Retina (tissue), 1 donor: ENCODE measurements at regions not wholly inside any gene's neighbourhood (a gene's known extent, or its start where the extent isn't known, plus 50 kb on each side); places are given as distances from the start of the nearest gene placed in this dataset.
A peak's percentile ranks its signal among the peaks of the same experiment; 100 is the strongest.

Source experiments
- DNase-seq: peaks from one replicate; pipeline ENCODE4 v3.0.0-alpha.2; 2016

GRCh38 chr4:185895351-185895750 lies 83.4 kb upstream of the SORBS2 start:
- no peak for DNase-seq

- no peak for DNase-seq
These were observed 83.9 kb upstream of the SORBS2 start for GRCh38 chr4:185895866-185896265.

- DNase-seq, result no peak
These were observed 85.0 kb upstream of the SORBS2 start for GRCh38 chr4:185896817-185897488.

- no peak for DNase-seq
These were observed 86.4 kb upstream of the SORBS2 start for GRCh38 chr4:185898413-185898812.

GRCh38 chr4:185899833-185900232 lies 87.8 kb upstream of the SORBS2 start:
- no peak for DNase-seq

GRCh38 chr4:185902654-185903053 lies 90.7 kb upstream of the SORBS2 start:
- no peak for DNase-seq

GRCh38 chr4:185903205-185903604 lies 91.2 kb upstream of the SORBS2 start:
- DNase-seq, result no peak

- DNase-seq, result no peak
These were observed 92.4 kb upstream of the SORBS2 start for GRCh38 chr4:185904381-185904780.

- no peak for DNase-seq
These were observed 98.0 kb upstream of the SORBS2 start for GRCh38 chr4:185909972-185910371.

- DNase-seq, result no peak
These were observed 99.6 kb upstream of the SORBS2 start for GRCh38 chr4:185911556-185912064.

- DNase-seq, result no peak
These were observed 100.8 kb upstream of the SORBS2 start for GRCh38 chr4:185912779-185913178.

GRCh38 chr4:185914583-185915199 lies 102.7 kb upstream of the SORBS2 start:
- peak; percentile 54 for DNase-seq

- DNase-seq, result peak; percentile 35
These were observed 103.3 kb upstream of the SORBS2 start for GRCh38 chr4:185915271-185915670.

GRCh38 chr4:185915817-185916216 lies 103.8 kb upstream of the SORBS2 start:
- no peak for DNase-seq

- no peak for DNase-seq
These were observed 104.2 kb upstream of the SORBS2 start for GRCh38 chr4:185916231-185916630.

- no peak for DNase-seq
These were observed 104.7 kb upstream of the SORBS2 start for GRCh38 chr4:185916683-185917082.

GRCh38 chr4:185919107-185919506 lies 107.1 kb upstream of the SORBS2 start:
- DNase-seq, result no peak

- DNase-seq, result no peak
These were observed 108.2 kb upstream of the SORBS2 start for GRCh38 chr4:185920171-185920570.

GRCh38 chr4:185920691-185921260 lies 108.8 kb upstream of the SORBS2 start:
- DNase-seq, result no peak

- no peak for DNase-seq
These were observed 109.9 kb upstream of the SORBS2 start for GRCh38 chr4:185921583-185922555.

- no peak for DNase-seq
These were observed 112.6 kb upstream of the SORBS2 start for GRCh38 chr4:185924458-185925044.

GRCh38 chr4:185925910-185926360 lies 113.9 kb upstream of the SORBS2 start:
- DNase-seq, result no peak

GRCh38 chr4:185931375-185931774 lies 119.4 kb upstream of the SORBS2 start:
- DNase-seq, result no peak
